DND-41 (cell line): ENCODE measurements at regions not wholly inside any gene's neighbourhood (a gene's known extent, or its start where the extent isn't known, plus 50 kb on each side); places are given as distances from the start of the nearest gene placed in this dataset.

Experiments used
- ATAC-seq: fragments of 200-7000 bp; cut with Tn5 transposase; 3 replicates; pipeline ENCODE4 v1.9.1; 2021; ENCODE audit warnings: low read depth; ENCODE audit not compliant: insufficient read depth
- DNase-seq: peaks from one replicate; pipeline ENCODE4 v3.0.0-alpha.2; 2020
- H2AFZ ChIP-seq: 2 replicates; pipeline ENCODE4 v1.6.0; 2012; ENCODE audit warnings: low read depth, low read length
- H3K27ac ChIP-seq: 2 replicates; pipeline ENCODE4 v1.5.1; 2012; ENCODE audit warnings: low read length, inconsistent platforms
- H3K27me3 ChIP-seq: fragments of 200-600 bp; sonication (generic); 2 replicates; pipeline ENCODE4 v1.6.0; 2012; ENCODE audit warnings: low read length, mild to moderate bottlenecking, inconsistent platforms; ENCODE audit not compliant: insufficient read depth, poor library complexity
- H3K36me3 ChIP-seq: 2 replicates; pipeline ENCODE4 v1.5.1; 2012; ENCODE audit warnings: low read length, inconsistent platforms; ENCODE audit not compliant: insufficient read depth
- H3K4me1 ChIP-seq: 2 replicates; pipeline ENCODE4 v1.5.1; 2012; ENCODE audit warnings: mild to moderate bottlenecking, low read length; ENCODE audit not compliant: insufficient read depth
- H3K4me2 ChIP-seq: 2 replicates; pipeline ENCODE4 v1.6.0; 2012; ENCODE audit warnings: mild to moderate bottlenecking, moderate library complexity, low read length, inconsistent platforms; ENCODE audit not compliant: insufficient read depth
- H3K4me3 ChIP-seq, 2 experiments: fragments of 200-600 bp in 1 of 2; shearing (Covaris generic) in 1 of 2; 2 replicates each; pipeline ENCODE4 v1.5.1; 2012 to 2016; ENCODE audit warnings: inconsistent platforms in 2 of 2, low read length in 2 of 2, mild to moderate bottlenecking in 2 of 2, low read depth in 1 of 2, moderate library complexity in 1 of 2
- H3K79me2 ChIP-seq: 2 replicates; pipeline ENCODE4 v1.6.0; 2012; ENCODE audit warnings: low read length, inconsistent platforms; ENCODE audit not compliant: insufficient read depth
- H3K9ac ChIP-seq: 2 replicates; pipeline ENCODE4 v1.6.0; 2012; ENCODE audit warnings: low read depth, mild to moderate bottlenecking, inconsistent platforms, low read length, moderate library complexity
- H3K9me3 ChIP-seq: 2 replicates; pipeline ENCODE4 v1.5.1; 2012; ENCODE audit warnings: low read length, moderate library complexity, mild to moderate bottlenecking, inconsistent platforms; ENCODE audit not compliant: insufficient read depth, severe bottlenecking
- H4K20me1 ChIP-seq: 2 replicates; pipeline ENCODE4 v1.6.0; 2012; ENCODE audit warnings: low read length; ENCODE audit not compliant: insufficient read depth
- EZH2 ChIP-seq: IDR thresholded peaks from 3 replicates; pipeline ENCODE4 v1.6.1; 2012; ENCODE audit warnings: borderline replicate concordance, low read depth, mild to moderate bottlenecking, moderate library complexity, low read length, inconsistent platforms; ENCODE audit not compliant: severe bottlenecking
- TF ChIP-seq, protein P1 (sequence below): IDR thresholded peaks from 2 replicates; pipeline ENCODE4 v1.5.1; 2012; ENCODE audit warnings: borderline replicate concordance, low read length, moderate library complexity, mild to moderate bottlenecking; ENCODE audit not compliant: poor library complexity, severe bottlenecking; ENCODE audit errors: extremely low read depth

- no peaks in the 10 kb centered on the region for H3K27me3 ChIP-seq
- H3K27ac ChIP-seq = no peak overlapping the region
- H3K9me3 ChIP-seq = no peaks in the 10 kb centered on the region
- H3K36me3 ChIP-seq = no peaks in the 10 kb centered on the region
- no peaks in the 10 kb centered on the region for H3K79me2 ChIP-seq
- no peak for DNase-seq
- no peak for ATAC-seq
- no peaks in the 10 kb centered on the region for H3K4me1 ChIP-seq
- no peak overlapping the region for H3K9ac ChIP-seq
- no peak overlapping the region for H3K4me2 ChIP-seq
- H3K4me3 ChIP-seq = no peak overlapping the region
- TF ChIP-seq, protein P1, sequence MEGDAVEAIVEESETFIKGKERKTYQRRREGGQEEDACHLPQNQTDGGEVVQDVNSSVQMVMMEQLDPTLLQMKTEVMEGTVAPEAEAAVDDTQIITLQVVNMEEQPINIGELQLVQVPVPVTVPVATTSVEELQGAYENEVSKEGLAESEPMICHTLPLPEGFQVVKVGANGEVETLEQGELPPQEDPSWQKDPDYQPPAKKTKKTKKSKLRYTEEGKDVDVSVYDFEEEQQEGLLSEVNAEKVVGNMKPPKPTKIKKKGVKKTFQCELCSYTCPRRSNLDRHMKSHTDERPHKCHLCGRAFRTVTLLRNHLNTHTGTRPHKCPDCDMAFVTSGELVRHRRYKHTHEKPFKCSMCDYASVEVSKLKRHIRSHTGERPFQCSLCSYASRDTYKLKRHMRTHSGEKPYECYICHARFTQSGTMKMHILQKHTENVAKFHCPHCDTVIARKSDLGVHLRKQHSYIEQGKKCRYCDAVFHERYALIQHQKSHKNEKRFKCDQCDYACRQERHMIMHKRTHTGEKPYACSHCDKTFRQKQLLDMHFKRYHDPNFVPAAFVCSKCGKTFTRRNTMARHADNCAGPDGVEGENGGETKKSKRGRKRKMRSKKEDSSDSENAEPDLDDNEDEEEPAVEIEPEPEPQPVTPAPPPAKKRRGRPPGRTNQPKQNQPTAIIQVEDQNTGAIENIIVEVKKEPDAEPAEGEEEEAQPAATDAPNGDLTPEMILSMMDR = no peak
- no peak for TF ChIP-seq EZH2
- no peaks in the 10 kb centered on the region for H4K20me1 ChIP-seq
- no peak overlapping the region for H2AFZ ChIP-seq
Measured at GRCh38 chr2:106025796-106026195, 168.3 kb downstream of the UXS1 start.

DNA sequence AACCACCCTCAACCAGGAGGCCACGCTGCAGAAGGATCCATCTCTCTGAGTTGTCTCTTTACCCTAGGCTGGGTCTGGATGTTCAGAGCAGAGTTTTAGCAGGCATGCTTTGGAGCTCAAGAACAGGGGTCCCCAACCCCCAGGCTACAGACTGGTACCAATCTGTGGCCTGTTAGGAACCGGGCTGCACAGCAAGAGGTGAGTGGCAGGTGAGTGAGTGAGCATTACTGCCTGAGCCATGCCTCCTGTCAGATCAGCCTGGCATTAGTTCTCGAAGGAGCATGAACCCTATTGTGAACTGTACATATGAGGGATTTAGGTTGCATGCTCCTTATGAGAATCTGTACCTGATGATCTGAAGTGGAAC is 172.5 kb downstream of the UXS1 start:
- Histone ChIP-seq H3K27me3 (no peaks in the 10 kb centered on the region), H3K4me1 (no peaks in the 10 kb centered on the region), H3K4me3 (no peak overlapping the region), H3K4me2 (no peak overlapping the region), H2AFZ (no peak overlapping the region), H3K27ac (no peak overlapping the region), H4K20me1 (no peaks in the 10 kb centered on the region), H3K9me3 (no peaks in the 10 kb centered on the region), H3K36me3 (no peaks in the 10 kb centered on the region), H3K79me2 (no peaks in the 10 kb centered on the region), H3K9ac (no peak overlapping the region)
- TF ChIP-seq, protein P1 = no peak
- TF ChIP-seq EZH2 = no peak
- DNase-seq = no peak
- no peak for ATAC-seq

DNA sequence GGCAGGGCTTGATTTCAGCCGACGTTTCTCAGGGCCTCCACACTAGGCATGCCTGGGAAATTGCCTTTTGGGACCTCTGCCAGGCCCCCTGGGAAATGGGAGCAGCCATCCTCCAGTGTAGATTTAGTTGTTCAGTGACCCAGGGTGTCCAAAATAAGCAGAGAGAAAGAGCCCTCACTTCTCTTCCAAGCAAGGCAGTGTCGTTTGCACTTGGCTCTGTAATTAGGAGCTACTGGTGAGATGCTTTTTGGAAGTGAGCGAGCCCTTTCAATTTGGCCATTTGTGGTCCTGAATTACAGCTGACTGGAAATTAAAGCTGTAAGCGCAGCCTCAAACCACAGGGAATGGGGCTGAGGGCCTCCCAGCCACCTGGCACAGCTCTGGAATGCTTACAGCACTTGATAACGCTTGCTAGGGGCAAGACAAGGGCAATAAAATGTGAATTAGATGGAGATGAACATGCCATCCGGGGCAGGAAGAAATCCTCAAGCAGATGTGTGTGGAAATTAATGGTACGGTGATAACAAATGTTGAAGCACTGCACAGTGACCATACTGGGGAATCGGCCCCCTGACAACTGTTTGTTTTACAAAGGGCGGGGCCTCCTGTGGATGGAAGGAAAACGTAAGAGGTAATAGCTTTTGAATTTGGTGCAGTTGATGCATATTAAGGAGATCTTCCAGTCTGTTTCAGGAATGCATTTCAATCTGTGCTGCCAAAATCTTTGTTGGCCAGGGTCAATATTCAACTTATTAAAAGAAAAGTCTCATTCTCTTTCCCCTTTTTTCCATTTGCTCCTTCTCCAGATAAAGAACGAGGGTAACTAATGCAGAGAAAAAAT is 173.1 kb downstream of the UXS1 start:
- no peaks in the 10 kb centered on the region for H4K20me1 ChIP-seq
- no peak overlapping the region for H3K9ac ChIP-seq
- H3K79me2 ChIP-seq = no peaks in the 10 kb centered on the region
- no peak overlapping the region for H3K27ac ChIP-seq
- TF ChIP-seq EZH2 = no peak
- TF ChIP-seq, protein P1 = no peak
- no peaks in the 10 kb centered on the region for H3K27me3 ChIP-seq
- no peaks in the 10 kb centered on the region for H3K36me3 ChIP-seq
- no peak overlapping the region for H3K4me3 ChIP-seq
- no peaks in the 10 kb centered on the region for H3K9me3 ChIP-seq
- H3K4me2 ChIP-seq = no peak overlapping the region
- no peak overlapping the region for H2AFZ ChIP-seq
- no peak for ATAC-seq
- H3K4me1 ChIP-seq = no peaks in the 10 kb centered on the region
- DNase-seq = no peak
